GM18867 (cell line): ENCODE measurements at regions not wholly inside any gene's neighbourhood (a gene's known extent, or its start where the extent isn't known, plus 50 kb on each side); places are given as distances from the start of the nearest gene placed in this dataset.
"Not testable (repeated sequence)": the region's sequence is repeated elsewhere in the genome, so short reads cannot be mapped to it uniquely, and the experiment has no call there.

Experiments used
- ATAC-seq: cut with Tn5 transposase; IDR thresholded peaks from one replicate; pipeline ENCODE4 v1.9.1; 2021; ENCODE audit warnings: mild to moderate bottlenecking, moderate library complexity; ENCODE audit not compliant: unreplicated experiment

GRCh38 chr13:87153371-87153770 lies 517.8 kb upstream of the SLITRK5 start:
- ATAC-seq = no peak

DNA sequence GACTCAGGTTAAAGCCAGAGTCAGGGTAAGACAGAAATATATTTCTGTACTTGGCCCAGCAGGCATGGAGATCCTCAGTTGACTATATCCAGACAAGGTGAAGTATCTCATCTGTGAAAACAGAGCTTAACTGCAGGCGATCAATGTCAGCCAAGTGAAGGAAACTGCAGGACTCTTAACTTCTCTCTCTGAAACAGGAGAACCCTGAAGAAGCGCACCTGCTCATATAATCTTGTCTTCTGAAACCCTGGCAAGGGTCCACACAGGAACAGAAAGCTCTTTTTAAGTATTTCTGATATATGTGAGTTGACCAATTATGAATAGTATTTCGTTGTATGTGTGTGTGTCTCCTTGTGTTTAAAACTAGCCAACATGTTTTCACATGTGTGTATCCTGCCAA lies 504.8 kb upstream of the SLITRK5 start:
- no peak for ATAC-seq

- ATAC-seq = no peak
Measured at GRCh38 chr13:87168390-87168789, 502.8 kb upstream of the SLITRK5 start.

GRCh38 chr13:87169337-87169736 lies 501.8 kb upstream of the SLITRK5 start:
- no peak for ATAC-seq

- no peak for ATAC-seq
Measured at GRCh38 chr13:87172166-87172835, 498.9 kb upstream of the SLITRK5 start.

- ATAC-seq = not testable (repeated sequence)
Measured at GRCh38 chr13:87185138-87185537, 486.0 kb upstream of the SLITRK5 start.

DNA sequence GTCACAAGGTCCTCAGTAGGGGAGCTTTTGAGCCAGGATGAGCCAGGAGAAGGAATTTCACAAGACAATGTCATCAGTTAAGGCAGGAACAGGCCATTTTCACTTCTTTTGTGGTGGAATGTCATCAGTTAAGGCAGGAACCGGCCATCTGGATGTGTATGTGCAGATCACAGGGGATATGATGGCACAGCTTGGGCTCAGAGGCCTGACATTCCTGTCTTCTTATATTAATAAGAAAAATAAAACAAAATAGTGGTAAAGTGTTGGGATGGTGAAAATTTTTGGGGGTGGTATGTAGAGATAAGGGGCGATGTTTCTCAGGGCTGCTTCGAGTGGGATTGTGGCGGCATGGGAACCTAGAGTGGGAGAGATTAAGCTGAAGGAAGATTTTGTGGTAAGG lies 484.5 kb upstream of the SLITRK5 start:
- ATAC-seq = not testable (repeated sequence)

GRCh38 chr13:87191485-87191884 lies 479.7 kb upstream of the SLITRK5 start:
- ATAC-seq = not testable (repeated sequence)

DNA sequence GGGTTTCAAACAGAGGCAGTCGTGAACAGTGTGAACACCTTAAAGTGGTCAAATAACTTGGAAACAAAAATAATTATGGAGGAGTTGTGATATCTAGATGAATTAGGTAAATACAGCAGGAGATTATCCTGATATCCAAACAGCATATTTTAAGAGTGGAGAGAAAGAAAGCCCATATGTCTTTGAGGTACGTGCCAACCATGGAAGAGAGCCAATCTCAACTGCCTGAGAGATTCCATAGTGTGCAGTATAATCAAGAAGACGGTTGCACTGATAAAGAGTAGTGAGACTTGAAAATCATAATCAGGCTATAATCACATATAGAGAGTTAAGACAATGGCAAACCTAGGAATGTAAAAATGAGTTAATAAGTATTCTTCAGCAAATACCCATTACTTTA lies 472.8 kb upstream of the SLITRK5 start:
- no peak for ATAC-seq

GRCh38 chr13:87206708-87207107 lies 464.5 kb upstream of the SLITRK5 start:
- no peak for ATAC-seq

DNA sequence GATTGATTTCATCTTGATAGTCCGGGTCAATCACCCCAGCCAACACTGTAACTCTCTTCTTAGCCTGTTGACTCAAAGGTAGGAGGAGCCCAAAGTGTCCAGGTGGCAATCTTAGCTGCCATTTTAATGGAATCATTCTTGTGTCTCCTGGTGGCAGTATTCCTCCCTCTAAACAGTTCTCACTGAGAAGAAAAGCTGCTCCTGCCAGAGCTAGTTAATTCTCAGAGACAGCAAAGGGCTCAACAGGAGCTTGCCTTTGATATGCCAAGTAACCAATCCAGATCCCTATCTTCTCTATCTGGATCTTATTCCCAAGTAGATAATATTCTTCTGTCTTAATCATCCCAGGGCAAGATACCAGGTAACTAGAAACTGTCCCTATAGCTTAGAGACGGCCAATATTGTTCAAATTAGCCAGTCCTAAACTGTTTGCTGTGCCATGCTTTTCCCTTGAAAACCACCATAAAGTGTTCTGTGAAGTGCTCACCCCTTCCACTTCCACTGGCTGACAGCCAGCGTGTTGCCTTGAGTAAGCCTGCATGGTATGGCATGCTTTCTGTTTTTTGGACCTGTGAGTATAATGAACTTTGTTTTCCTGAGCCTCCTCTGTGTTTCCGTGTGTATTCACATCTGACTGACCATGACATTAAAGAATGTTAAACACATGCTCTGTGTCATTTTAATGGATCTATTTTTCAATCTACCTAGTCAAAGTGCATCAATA lies 463.7 kb upstream of the SLITRK5 start:
- no peak for ATAC-seq

GRCh38 chr13:87208636-87209035 lies 462.5 kb upstream of the SLITRK5 start:
- ATAC-seq = no peak

GRCh38 chr13:87234981-87235380 lies 436.2 kb upstream of the SLITRK5 start:
- ATAC-seq = no peak

DNA sequence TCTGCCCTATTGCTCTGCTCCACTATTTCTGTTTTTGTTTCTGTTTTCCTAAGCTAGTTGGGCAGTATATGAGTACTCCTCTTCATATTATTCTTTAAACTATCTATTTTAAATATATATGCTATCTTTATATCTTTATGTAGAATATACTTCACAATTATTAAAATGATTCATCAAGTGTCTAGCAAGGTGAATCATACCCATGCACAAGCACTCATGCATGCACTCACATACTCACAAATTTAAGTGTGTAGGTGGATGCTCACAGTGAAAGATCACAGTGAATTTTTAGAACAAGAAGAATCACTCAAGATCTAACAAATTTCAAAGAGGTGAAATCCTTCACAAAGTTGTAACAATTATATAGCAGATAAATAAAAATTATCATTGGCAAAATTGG lies 435.6 kb upstream of the SLITRK5 start:
- ATAC-seq = no peak

DNA sequence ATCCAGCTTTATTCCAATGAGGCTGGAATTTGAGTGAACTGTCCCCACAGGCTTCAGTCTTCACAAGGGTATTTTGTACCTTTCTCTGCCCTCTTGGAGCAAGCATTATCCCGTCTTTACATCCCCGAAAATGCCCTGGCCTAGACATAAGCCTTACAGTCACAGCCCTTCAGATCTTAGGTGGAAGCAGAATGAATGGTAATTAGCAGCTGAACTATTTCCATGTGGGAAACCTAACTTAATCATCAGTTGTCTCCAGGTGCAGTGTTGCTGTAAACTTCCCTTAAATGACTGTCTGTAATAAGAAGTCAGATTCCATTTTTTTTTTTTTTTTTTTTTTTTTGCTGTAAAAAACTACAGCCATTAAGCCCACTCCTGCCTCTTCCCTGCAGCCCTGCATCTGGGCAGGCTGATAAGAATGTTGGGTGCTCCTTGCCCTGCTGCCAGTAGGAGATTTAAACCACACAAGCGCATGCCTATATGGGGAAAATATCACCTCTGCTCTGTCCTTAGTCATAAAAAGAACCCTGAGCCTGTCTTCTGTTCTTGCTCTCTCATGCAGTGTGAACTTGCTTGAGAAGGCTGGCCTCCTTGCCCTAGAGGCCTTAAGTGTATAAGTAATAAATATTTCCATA lies 426.8 kb upstream of the SLITRK5 start:
- no peak for ATAC-seq

DNA sequence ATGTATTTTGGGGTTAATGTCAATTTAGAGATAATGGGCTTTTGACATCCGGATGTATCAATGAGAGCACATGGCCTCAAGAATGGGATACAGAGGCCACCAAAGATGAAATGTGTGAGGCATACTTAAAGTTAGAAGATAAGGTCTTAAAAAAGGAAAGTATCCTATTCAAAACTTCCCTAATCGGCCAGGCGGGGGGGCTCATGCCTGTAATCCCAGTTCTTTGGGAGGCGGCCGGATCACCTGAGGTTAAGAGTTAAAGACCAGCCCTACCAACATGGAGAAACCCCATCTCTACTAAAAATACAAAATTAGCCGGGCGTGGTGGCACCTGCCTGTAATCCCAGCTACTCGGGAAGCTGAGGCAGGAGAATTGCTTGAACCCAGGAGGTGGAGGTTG lies 421.3 kb upstream of the SLITRK5 start:
- not testable (repeated sequence) for ATAC-seq

DNA sequence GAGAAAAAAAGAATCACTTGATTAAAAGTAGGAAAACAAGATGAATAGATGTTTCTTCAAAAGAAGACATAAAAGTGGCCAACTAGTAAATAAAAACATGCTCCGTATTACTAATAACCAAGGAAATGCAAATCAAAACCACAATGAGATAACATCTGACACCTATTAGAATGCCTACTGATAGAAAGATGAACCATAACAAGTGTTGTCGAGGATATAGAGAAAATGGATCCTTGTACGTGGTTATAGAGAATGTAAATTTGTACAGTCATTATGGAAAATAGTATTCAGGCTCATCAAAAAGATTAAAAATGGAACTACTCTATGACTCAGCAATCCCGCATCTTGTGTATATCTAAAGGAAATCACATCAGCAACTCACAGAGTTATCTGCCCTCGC lies 415.8 kb upstream of the SLITRK5 start:
- ATAC-seq = no peak

- ATAC-seq = no peak
Measured at GRCh38 chr13:87259479-87260083, 411.6 kb upstream of the SLITRK5 start.

DNA sequence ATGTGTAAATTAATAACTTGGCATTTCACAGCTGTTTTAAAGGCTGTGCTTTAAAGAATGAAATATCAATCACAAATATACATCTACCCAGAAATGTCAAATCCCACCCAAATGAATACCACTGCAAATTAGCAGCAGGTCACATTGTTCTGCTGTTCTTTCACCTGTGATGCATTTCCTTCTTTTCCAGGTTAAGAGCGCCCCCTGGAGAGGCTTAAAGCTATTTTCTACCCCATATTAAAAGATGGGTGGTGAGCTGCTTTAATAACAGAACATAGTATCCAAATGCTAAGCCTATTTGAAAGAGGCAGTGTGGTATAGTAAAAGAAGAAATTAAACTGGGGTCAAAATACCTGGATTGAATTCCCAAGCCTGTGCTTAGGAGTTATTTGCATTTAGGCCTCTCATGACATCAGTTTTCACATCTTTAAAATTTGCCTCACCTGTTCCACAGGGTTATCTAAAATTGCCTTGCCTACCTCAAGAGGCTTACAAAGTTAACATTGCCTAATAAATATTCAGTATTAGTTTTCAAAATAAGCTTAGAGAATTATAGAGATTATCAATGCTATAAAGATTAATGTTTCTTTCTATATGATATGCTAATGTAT lies 396.9 kb upstream of the SLITRK5 start:
- no peak for ATAC-seq

GRCh38 chr13:87280139-87280538 lies 391.0 kb upstream of the SLITRK5 start:
- no peak for ATAC-seq

- no peak for ATAC-seq
Measured at GRCh38 chr13:87287721-87288120, 383.4 kb upstream of the SLITRK5 start.
